DND-41 (cell line): ENCODE measurements at regions not wholly inside any gene's neighbourhood (a gene's known extent, or its start where the extent isn't known, plus 50 kb on each side); places are given as distances from the start of the nearest gene placed in this dataset.

Experiments used
- CTCF ChIP-seq: IDR thresholded peaks from 2 replicates; pipeline ENCODE4 v1.5.1; 2012; ENCODE audit warnings: borderline replicate concordance, low read length, moderate library complexity, mild to moderate bottlenecking; ENCODE audit not compliant: poor library complexity, severe bottlenecking; ENCODE audit errors: extremely low read depth
- EZH2 ChIP-seq: IDR thresholded peaks from 3 replicates; pipeline ENCODE4 v1.6.1; 2012; ENCODE audit warnings: borderline replicate concordance, low read depth, mild to moderate bottlenecking, moderate library complexity, low read length, inconsistent platforms; ENCODE audit not compliant: severe bottlenecking

GRCh38 chr5:175168882-175169507 is 275.0 kb downstream of the DRD1 start:
- TF ChIP-seq CTCF = no peak
- no peak for TF ChIP-seq EZH2
